ENCODE measurements at regions not wholly inside any gene's neighbourhood (a gene's known extent, or its start where the extent isn't known, plus 50 kb on each side); places are given as distances from the start of the nearest gene placed in this dataset.

DNA sequence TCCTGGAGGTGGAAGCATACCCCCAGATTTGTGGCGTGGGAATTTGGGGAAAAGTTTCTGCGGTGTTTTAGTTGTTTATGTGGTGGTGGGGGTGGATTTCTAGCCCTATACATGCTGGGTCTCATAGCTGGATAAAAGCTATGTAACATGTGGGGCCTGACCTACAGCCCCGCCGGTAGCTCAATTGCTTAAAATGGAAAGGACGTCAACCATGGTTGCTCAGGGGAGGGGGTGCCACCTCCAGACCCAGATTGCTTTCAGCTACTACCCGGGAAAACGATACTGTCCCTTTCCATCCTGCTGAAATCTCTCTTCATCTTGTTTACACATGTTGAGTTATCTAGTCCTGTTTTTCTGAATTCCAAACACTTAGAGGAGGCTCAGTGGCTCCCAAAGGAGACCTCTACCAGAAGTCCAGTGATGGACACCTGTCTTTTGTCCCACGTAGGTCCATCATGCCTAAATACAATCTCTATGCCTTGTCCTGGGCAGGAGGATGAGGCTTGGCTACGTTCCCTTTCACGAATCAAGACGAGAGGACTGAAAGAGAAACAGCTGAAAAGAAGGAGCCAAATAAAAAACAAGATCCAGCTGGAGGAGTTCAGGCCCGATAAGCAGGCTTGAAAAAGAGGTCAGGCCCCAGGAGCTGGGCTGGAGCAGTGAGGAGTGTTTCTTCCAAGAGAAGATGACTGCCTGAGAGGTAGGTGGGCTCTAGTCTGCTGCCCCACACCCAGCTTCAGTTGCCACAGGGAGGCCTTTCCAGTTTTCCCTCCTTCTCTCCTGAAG, 72.1 kb upstream of the TPRG1 start:
- ATAC-seq, result no peak
- peaks cover 0 to 5% (median 0%) of the 10 kb centered on the region in 7 donors for H3K4me1 Mint-ChIP-seq
- H3K27me3 Mint-ChIP-seq, result peaks cover 0 to 19% (median 0%) of the 10 kb centered on the region in 5 donors
- Histone ChIP-seq H3K27me3 (ENCODE audit: control insufficient read depth in 2 of 2, insufficient read depth in 2 of 2, low read length in 2 of 2) (no peaks in the 10 kb centered on the region), H3K4me3 (ENCODE audit: low read length) (no peak overlapping the region), H3K36me3 (ENCODE audit: control insufficient read depth in 2 of 3, insufficient read depth in 3 of 3, low read length in 3 of 3) (no peaks in the 10 kb centered on the region), H3K4me1 (ENCODE audit: control insufficient read depth in 2 of 2, insufficient read depth in 2 of 2, low read length in 2 of 2) (no peaks in the 10 kb centered on the region), H3K9me3 (ENCODE audit: control insufficient read depth in 2 of 3, low read length in 3 of 3) (no peaks in the 10 kb centered on the region), H3K27ac (ENCODE audit: low read depth, low read length) (no peak overlapping the region)
- no peaks in the 10 kb centered on the region for H3K9me3 Mint-ChIP-seq
- POLR2A ChIA-PET, result no interaction called here
- H3K36me3 Mint-ChIP-seq, result peaks cover 0 to 3% (median 0%) of the 10 kb centered on the region in 5 donors
- no peak overlapping the region for H3K27ac Mint-ChIP-seq
- DNase-seq, result no peak
- CTCF ChIA-PET, result no interaction called here
- no peak overlapping the region for H3K4me3 Mint-ChIP-seq
- intact Hi-C loops (cut with micrococcal nuclease), result no loop called here

DNA sequence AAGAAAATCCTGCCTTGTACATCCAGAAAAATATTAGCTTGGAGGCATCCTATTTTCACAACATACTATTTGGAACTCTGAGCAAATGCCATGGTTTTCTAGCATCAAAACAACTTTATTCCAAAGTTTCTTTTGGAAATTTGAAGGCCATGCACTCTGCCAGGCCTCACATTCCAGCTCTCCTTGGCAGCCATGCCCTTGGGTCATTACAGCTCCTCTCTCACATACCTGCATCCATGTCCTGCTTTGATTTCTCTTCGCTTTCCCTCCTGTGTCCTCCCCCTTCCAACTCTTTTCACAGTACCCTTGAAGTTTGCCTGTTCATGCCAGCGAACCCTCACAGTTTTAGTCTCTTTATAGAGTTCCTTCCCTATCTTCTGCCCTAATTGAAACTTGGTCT, 70.9 kb upstream of the TPRG1 start:
- ChIA-PET CTCF (no interaction called here), POLR2A (no interaction called here)
- peak overlapping the region in 1 of 9 donors; percentile 14 for H3K27ac Mint-ChIP-seq
- Histone ChIP-seq H3K27me3 (ENCODE audit: control insufficient read depth in 2 of 2, insufficient read depth in 2 of 2, low read length in 2 of 2) (no peaks in the 10 kb centered on the region), H3K4me3 (ENCODE audit: low read length) (no peak overlapping the region), H3K27ac (ENCODE audit: low read depth, low read length) (no peak overlapping the region), H3K9me3 (ENCODE audit: control insufficient read depth in 2 of 3, low read length in 3 of 3) (no peaks in the 10 kb centered on the region), H3K4me1 (ENCODE audit: control insufficient read depth in 2 of 2, insufficient read depth in 2 of 2, low read length in 2 of 2) (no peaks in the 10 kb centered on the region), H3K36me3 (ENCODE audit: control insufficient read depth in 2 of 3, insufficient read depth in 3 of 3, low read length in 3 of 3) (no peaks in the 10 kb centered on the region)
- H3K4me1 Mint-ChIP-seq, result peaks cover 0 to 5% (median 0%) of the 10 kb centered on the region in 7 donors
- peaks cover 0 to 29% (median 0%) of the 10 kb centered on the region in 5 donors for H3K27me3 Mint-ChIP-seq
- peaks cover 0 to 3% (median 0%) of the 10 kb centered on the region in 5 donors for H3K36me3 Mint-ChIP-seq
- intact Hi-C loops (cut with micrococcal nuclease), result no loop called here
- ATAC-seq (no peak), DNase-seq (no peak)
- H3K9me3 Mint-ChIP-seq, result no peaks in the 10 kb centered on the region
- H3K4me3 Mint-ChIP-seq, result no peak overlapping the region

DNA sequence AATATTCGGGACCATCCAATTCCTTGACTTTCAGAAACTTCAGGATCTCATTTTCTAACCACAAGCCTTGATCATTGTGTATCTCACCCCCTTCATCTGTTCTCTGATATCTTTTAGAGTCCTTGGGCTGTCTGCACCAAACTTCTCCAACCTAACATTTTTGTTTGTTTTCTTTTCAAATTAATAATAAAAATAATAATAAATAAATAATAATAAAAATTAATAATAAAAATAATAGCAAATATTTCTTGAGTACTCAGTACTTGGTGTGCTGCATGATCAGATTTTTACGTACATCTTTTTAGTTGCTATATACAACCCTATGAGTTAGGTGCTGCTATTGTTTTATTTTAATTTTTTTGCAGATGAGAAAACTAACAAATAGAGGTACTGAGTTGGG, 70.2 kb upstream of the TPRG1 start:
- CTCF ChIA-PET, result no interaction called here
- POLR2A ChIA-PET, result no interaction called here
- Histone ChIP-seq H3K27ac (ENCODE audit: low read depth, low read length) (no peak overlapping the region), H3K27me3 (ENCODE audit: control insufficient read depth in 2 of 2, insufficient read depth in 2 of 2, low read length in 2 of 2) (no peaks in the 10 kb centered on the region), H3K36me3 (ENCODE audit: control insufficient read depth in 2 of 3, insufficient read depth in 3 of 3, low read length in 3 of 3) (no peaks in the 10 kb centered on the region), H3K4me3 (ENCODE audit: low read length) (no peak overlapping the region), H3K4me1 (ENCODE audit: control insufficient read depth in 2 of 2, insufficient read depth in 2 of 2, low read length in 2 of 2) (no peaks in the 10 kb centered on the region), H3K9me3 (ENCODE audit: control insufficient read depth in 2 of 3, low read length in 3 of 3) (no peaks in the 10 kb centered on the region)
- no peak for ATAC-seq
- Mint-ChIP-seq H3K9me3 (no peaks in the 10 kb centered on the region), H3K4me3 (no peak overlapping the region), H3K4me1 (peaks cover 0 to 5% (median 0%) of the 10 kb centered on the region in 7 donors), H3K27me3 (peaks cover 0 to 32% (median 4%) of the 10 kb centered on the region in 5 donors), H3K36me3 (no peaks in the 10 kb centered on the region), H3K27ac (no peak overlapping the region)
- intact Hi-C loops (cut with micrococcal nuclease), result no loop called here
- DNase-seq, result no peak

DNA sequence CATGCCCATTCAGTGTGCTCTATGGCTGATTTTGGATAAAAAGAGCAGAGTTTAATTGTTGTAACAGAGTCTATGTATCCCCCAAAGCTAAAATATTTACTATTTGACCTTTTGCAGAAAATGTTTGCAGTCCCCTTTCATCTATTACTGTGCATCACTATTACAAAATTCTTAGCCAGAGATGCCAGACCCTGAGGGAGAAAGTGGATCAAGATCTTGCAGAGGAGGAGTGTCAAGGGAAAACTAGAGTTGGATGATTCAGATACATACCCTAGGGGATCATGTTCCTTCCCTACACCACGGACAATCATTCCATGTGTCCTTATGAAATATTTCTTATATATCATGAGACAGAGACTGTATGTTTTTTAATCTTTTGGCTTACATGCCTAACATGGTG, 68.6 kb upstream of the TPRG1 start:
- Histone ChIP-seq H3K9me3 (ENCODE audit: control insufficient read depth in 2 of 3, low read length in 3 of 3) (no peaks in the 10 kb centered on the region), H3K4me3 (ENCODE audit: low read length) (no peak overlapping the region), H3K36me3 (ENCODE audit: control insufficient read depth in 2 of 3, insufficient read depth in 3 of 3, low read length in 3 of 3) (no peaks in the 10 kb centered on the region), H3K27ac (ENCODE audit: low read depth, low read length) (no peak overlapping the region), H3K4me1 (ENCODE audit: control insufficient read depth in 2 of 2, insufficient read depth in 2 of 2, low read length in 2 of 2) (no peaks in the 10 kb centered on the region), H3K27me3 (ENCODE audit: control insufficient read depth in 2 of 2, insufficient read depth in 2 of 2, low read length in 2 of 2) (no peaks in the 10 kb centered on the region)
- Mint-ChIP-seq H3K9me3 (no peaks in the 10 kb centered on the region), H3K27ac (no peak overlapping the region), H3K27me3 (peaks cover 0 to 42% (median 5%) of the 10 kb centered on the region in 5 donors), H3K36me3 (no peaks in the 10 kb centered on the region), H3K4me1 (no peaks in the 10 kb centered on the region), H3K4me3 (no peak overlapping the region)
- CTCF ChIA-PET, result interaction anchor here (0.7 to 1.0 kb wide), 2 partner anchors 10 to 1934 kb away, joined by 3 to 4 read pairs; no protein-coding TSS in a partner anchor
- intact Hi-C loops (cut with micrococcal nuclease), result no loop called here
- POLR2A ChIA-PET, result no interaction called here
- no peak for ATAC-seq
- no peak for DNase-seq

DNA sequence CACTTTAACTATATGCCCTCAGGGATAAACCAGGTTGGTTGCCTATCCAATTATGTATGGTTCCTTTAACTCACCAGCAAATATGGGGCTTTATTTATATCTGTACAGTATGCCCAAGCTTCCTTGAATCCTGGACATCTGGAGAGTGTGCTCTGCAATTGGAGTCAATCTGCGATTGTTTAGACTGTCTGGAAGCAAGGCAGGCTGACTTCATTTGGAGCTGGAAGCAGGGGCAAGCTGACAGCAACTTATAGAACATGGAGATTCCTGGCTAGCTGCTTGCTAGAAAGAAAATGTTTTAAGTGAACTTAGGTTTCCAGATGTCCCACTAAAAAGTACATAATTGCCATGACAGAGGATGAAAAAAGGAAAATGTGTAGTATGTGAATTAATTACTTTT, 63.7 kb upstream of the TPRG1 start:
- no peak overlapping the region for H3K27ac Mint-ChIP-seq
- H3K4me3 Mint-ChIP-seq, result no peak overlapping the region
- Histone ChIP-seq H3K27me3 (ENCODE audit: control insufficient read depth in 2 of 2, insufficient read depth in 2 of 2, low read length in 2 of 2) (no peaks in the 10 kb centered on the region), H3K4me3 (ENCODE audit: low read length) (no peak overlapping the region), H3K9me3 (ENCODE audit: control insufficient read depth in 2 of 3, low read length in 3 of 3) (no peaks in the 10 kb centered on the region), H3K36me3 (ENCODE audit: control insufficient read depth in 2 of 3, insufficient read depth in 3 of 3, low read length in 3 of 3) (no peaks in the 10 kb centered on the region), H3K27ac (ENCODE audit: low read depth, low read length) (no peak overlapping the region), H3K4me1 (ENCODE audit: control insufficient read depth in 2 of 2, insufficient read depth in 2 of 2, low read length in 2 of 2) (no peaks in the 10 kb centered on the region)
- no peaks in the 10 kb centered on the region for H3K36me3 Mint-ChIP-seq
- CTCF ChIA-PET, result no interaction called here
- no peak for ATAC-seq
- no peaks in the 10 kb centered on the region for H3K4me1 Mint-ChIP-seq
- intact Hi-C loops (cut with micrococcal nuclease), result no loop called here
- peaks cover 0 to 66% (median 17%) of the 10 kb centered on the region in 5 donors for H3K27me3 Mint-ChIP-seq
- no peak for DNase-seq
- POLR2A ChIA-PET, result no interaction called here
- H3K9me3 Mint-ChIP-seq, result peaks cover 0 to 6% (median 0%) of the 10 kb centered on the region in 11 donors

DNA sequence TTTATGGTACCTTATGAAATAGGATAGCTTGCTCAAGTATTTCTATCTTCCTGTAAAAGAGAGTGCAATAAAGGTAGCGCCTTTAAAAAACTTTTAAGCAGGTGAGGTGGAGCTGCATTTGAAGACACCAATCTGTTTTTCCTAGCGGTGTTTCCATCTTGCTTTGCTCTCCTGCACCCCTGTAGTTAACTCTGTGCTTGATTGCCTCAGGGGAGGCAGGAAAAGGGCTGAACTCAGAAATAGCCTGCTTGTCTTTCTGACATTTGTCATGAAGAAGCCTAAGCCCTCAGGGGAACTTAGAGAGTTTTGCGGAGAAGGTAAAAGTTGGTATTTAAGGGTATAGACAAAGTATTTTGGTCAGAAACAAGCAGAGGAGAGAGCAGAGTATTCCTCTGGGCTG, 63.0 kb upstream of the TPRG1 start:
- intact Hi-C loops (cut with micrococcal nuclease), result no loop called here
- Mint-ChIP-seq H3K36me3 (no peaks in the 10 kb centered on the region), H3K9me3 (peaks cover 0 to 6% (median 0%) of the 10 kb centered on the region in 11 donors), H3K4me1 (no peaks in the 10 kb centered on the region), H3K27me3 (peaks cover 0 to 62% (median 17%) of the 10 kb centered on the region in 5 donors), H3K4me3 (no peak overlapping the region), H3K27ac (no peak overlapping the region)
- Histone ChIP-seq H3K36me3 (ENCODE audit: control insufficient read depth in 2 of 3, insufficient read depth in 3 of 3, low read length in 3 of 3) (no peaks in the 10 kb centered on the region), H3K9me3 (ENCODE audit: control insufficient read depth in 2 of 3, low read length in 3 of 3) (no peaks in the 10 kb centered on the region), H3K4me3 (ENCODE audit: low read length) (no peak overlapping the region), H3K27ac (ENCODE audit: low read depth, low read length) (no peak overlapping the region), H3K4me1 (ENCODE audit: control insufficient read depth in 2 of 2, insufficient read depth in 2 of 2, low read length in 2 of 2) (no peaks in the 10 kb centered on the region), H3K27me3 (ENCODE audit: control insufficient read depth in 2 of 2, insufficient read depth in 2 of 2, low read length in 2 of 2) (no peaks in the 10 kb centered on the region)
- ATAC-seq (no peak), DNase-seq (no peak)
- ChIA-PET CTCF (no interaction called here), POLR2A (no interaction called here)

DNA sequence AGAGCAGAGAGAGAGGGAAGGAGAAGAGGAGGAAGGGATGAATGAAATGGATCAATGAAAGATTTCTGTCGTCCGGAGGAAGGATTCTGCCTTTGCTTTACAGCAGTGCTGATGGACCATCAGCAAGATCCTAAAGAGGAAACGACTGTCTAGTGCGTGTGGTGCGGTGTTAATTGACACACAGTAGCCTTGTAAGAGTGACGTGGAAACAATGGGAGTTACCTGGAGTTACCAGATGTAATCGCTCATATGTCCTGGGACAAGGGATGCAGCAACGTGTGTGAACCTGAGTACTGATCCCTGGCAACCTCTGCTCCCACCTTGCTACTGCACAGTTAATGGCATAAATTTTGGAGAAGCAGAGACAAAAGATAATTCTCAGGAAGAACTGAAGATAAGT, 62.6 kb upstream of the TPRG1 start:
- Histone ChIP-seq H3K4me3 (ENCODE audit: low read length) (no peak overlapping the region), H3K27ac (ENCODE audit: low read depth, low read length) (no peak overlapping the region), H3K36me3 (ENCODE audit: control insufficient read depth in 2 of 3, insufficient read depth in 3 of 3, low read length in 3 of 3) (no peaks in the 10 kb centered on the region), H3K9me3 (ENCODE audit: control insufficient read depth in 2 of 3, low read length in 3 of 3) (no peaks in the 10 kb centered on the region), H3K27me3 (ENCODE audit: control insufficient read depth in 2 of 2, insufficient read depth in 2 of 2, low read length in 2 of 2) (no peaks in the 10 kb centered on the region), H3K4me1 (ENCODE audit: control insufficient read depth in 2 of 2, insufficient read depth in 2 of 2, low read length in 2 of 2) (no peaks in the 10 kb centered on the region)
- ChIA-PET CTCF (no interaction called here), POLR2A (no interaction called here)
- ATAC-seq (no peak), DNase-seq (no peak)
- no peaks in the 10 kb centered on the region for H3K36me3 Mint-ChIP-seq
- no peak overlapping the region for H3K27ac Mint-ChIP-seq
- intact Hi-C loops (cut with micrococcal nuclease), result no loop called here
- H3K9me3 Mint-ChIP-seq, result peaks cover 0 to 6% (median 0%) of the 10 kb centered on the region in 11 donors
- no peak overlapping the region for H3K4me3 Mint-ChIP-seq
- no peaks in the 10 kb centered on the region for H3K4me1 Mint-ChIP-seq
- peaks cover 0 to 57% (median 17%) of the 10 kb centered on the region in 5 donors for H3K27me3 Mint-ChIP-seq
